IMR-90 (cell line): ENCODE measurements at regions not wholly inside any gene's neighbourhood (a gene's known extent, or its start where the extent isn't known, plus 50 kb on each side); places are given as distances from the start of the nearest gene placed in this dataset.

Experiments
- CEBPB ChIP-seq: IDR thresholded peaks from 2 replicates; pipeline ENCODE4 v1.6.1; 2012; ENCODE audit warnings: low read depth, low read length, improper control_type of control experiment
- CTCF ChIP-seq: conservative IDR thresholded peaks from 2 replicates; pipeline ENCODE4 v1.5.1; 2012; ENCODE audit warnings: mild to moderate bottlenecking, low read depth, low read length, improper control_type of control experiment
- MAFK ChIP-seq: IDR thresholded peaks from 2 replicates; pipeline ENCODE4 v1.6.1; 2012; ENCODE audit warnings: low read depth, low read length, improper control_type of control experiment
- MAZ ChIP-seq: IDR thresholded peaks from 2 replicates; pipeline ENCODE4 v1.6.1; 2012; ENCODE audit warnings: low read depth, mild to moderate bottlenecking, low read length, improper control_type of control experiment, moderate library complexity, borderline replicate concordance
- MXI1 ChIP-seq: IDR thresholded peaks from 2 replicates; pipeline ENCODE4 v1.6.1; 2012; ENCODE audit warnings: low read depth, mild to moderate bottlenecking, low read length, moderate library complexity, borderline replicate concordance
- POLR2A ChIP-seq: IDR thresholded peaks from 2 replicates; pipeline ENCODE4 v1.6.1; 2012; ENCODE audit warnings: mild to moderate bottlenecking, low read depth, low read length
- RFX5 ChIP-seq: IDR thresholded peaks from 2 replicates; pipeline ENCODE4 v1.8.0; 2012; ENCODE audit warnings: low read depth, mild to moderate bottlenecking, low read length, moderate library complexity
- SMC3 ChIP-seq: fragments of 150-350 bp; IDR thresholded peaks from 2 replicates; pipeline ENCODE4 v1.6.1; 2016; ENCODE audit warnings: low read depth, mild to moderate bottlenecking, antibody characterized with exemption, low read length, moderate library complexity

- no peak for TF ChIP-seq MAZ
- no peak for TF ChIP-seq CTCF
- no peak for TF ChIP-seq POLR2A
- TF ChIP-seq MXI1, result no peak
- TF ChIP-seq MAFK, result no peak
- no peak for TF ChIP-seq CEBPB
- TF ChIP-seq SMC3, result no peak
- TF ChIP-seq RFX5, result no peak
Observed at GRCh38 chr19:28680111-28680510, 532.8 kb downstream of the UQCRFS1 start.
